ENCODE measurements at regions not wholly inside any gene's neighbourhood (a gene's known extent, or its start where the extent isn't known, plus 50 kb on each side); places are given as distances from the start of the nearest gene placed in this dataset.
A peak's percentile ranks its signal among the peaks of the same experiment; 100 is the strongest.

- no peak for TF ChIP-seq CTCF (IDR thresholded peaks at IDR 0.05)
- Histone ChIP-seq H3K4me3 (no peak overlapping the region), H3K27me3 (peaks cover 0 to 4% (median 0%) of the 10 kb centered on the region in 4 donors), H3K9me3 (no peaks in the 10 kb centered on the region), H3K36me3 (no peaks in the 10 kb centered on the region), H3K4me1 (no peaks in the 10 kb centered on the region), H3K27ac (no peak overlapping the region)
- WGBS, 2 donors = 53 to 58% methylated on average over 2 of the region's 2 CpGs
- FAIRE-seq (no peak), ATAC-seq (no peak), DNase-seq (no peak)
- intact Hi-C loops (cut with DNase I) = loop anchor here in 2 of 3 donors (10.0 kb wide), 2 partner anchors 456 to 646 kb away; no protein-coding TSS in a partner anchor
Measured at GRCh38 chr11:128179039-128179438, 408.3 kb downstream of the ETS1 start.

GRCh38 chr11:128174465-128175291 is 412.7 kb downstream of the ETS1 start:
- FAIRE-seq = no peak
- ATAC-seq = no peak

GRCh38 chr11:128172046-128172878 is 415.1 kb downstream of the ETS1 start:
- H3K36me3 ChIP-seq = no peaks in the 10 kb centered on the region
- peaks cover 0 to 4% (median 0%) of the 10 kb centered on the region in 4 donors for H3K27me3 ChIP-seq
- ATAC-seq (peak; percentile 82 to 97 (median 94)), FAIRE-seq (peak; percentile 90), DNase-seq (peak; percentile 41 to 80 (median 60))
- H3K4me3 ChIP-seq = no peak overlapping the region
- peaks cover 0 to 4% (median 0%) of the 10 kb centered on the region in 3 donors for H3K4me1 ChIP-seq
- no peaks in the 10 kb centered on the region for H3K9me3 ChIP-seq
- TF ChIP-seq CTCF (IDR thresholded peaks at IDR 0.05) = peak; percentile 29 to 65 (median 58)
- 39 to 42% methylated on average over 4 of the region's 4 CpGs for WGBS, 2 donors
- H3K27ac ChIP-seq = no peak overlapping the region
- intact Hi-C loops (cut with DNase I) = loop anchor here (5.0 to 10.0 kb wide), 3 partner anchors 463 to 655 kb away; no protein-coding TSS in a partner anchor

More at GRCh38 chr11:128174465-128175291, 412.7 kb downstream of the ETS1 start:
- Histone ChIP-seq H3K9me3 (no peaks in the 10 kb centered on the region), H3K36me3 (no peaks in the 10 kb centered on the region), H3K27ac (no peak overlapping the region), H3K4me1 (peaks cover 0 to 4% (median 0%) of the 10 kb centered on the region in 3 donors), H3K27me3 (peaks cover 0 to 4% (median 0%) of the 10 kb centered on the region in 4 donors), H3K4me3 (no peak overlapping the region)
- no peak for TF ChIP-seq CTCF (IDR thresholded peaks at IDR 0.05)
- intact Hi-C loops (cut with DNase I) = loop anchor here (5.0 to 10.0 kb wide), 3 partner anchors 460 to 653 kb away; no protein-coding TSS in a partner anchor
- WGBS, 2 donors = 69 to 73% methylated on average over 7 of the region's 7 CpGs
- DNase-seq = no peak

- ATAC-seq (peak in 3 of 4 donors; percentile 48 to 80 (median 58)), DNase-seq (no peak), FAIRE-seq (no peak)
- Histone ChIP-seq H3K36me3 (no peaks in the 10 kb centered on the region), H3K4me1 (peaks cover 0 to 4% (median 0%) of the 10 kb centered on the region in 3 donors), H3K9me3 (no peaks in the 10 kb centered on the region), H3K4me3 (no peak overlapping the region), H3K27me3 (peaks cover 0 to 4% (median 0%) of the 10 kb centered on the region in 4 donors), H3K27ac (no peak overlapping the region)
- intact Hi-C loops (cut with DNase I) = loop anchor here (5.0 to 10.0 kb wide), 3 partner anchors 463 to 656 kb away; no protein-coding TSS in a partner anchor
- WGBS, 2 donors = 66% methylated on average over 4 of the region's 4 CpGs
- no peak for TF ChIP-seq CTCF (IDR thresholded peaks at IDR 0.05)
Measured at GRCh38 chr11:128171506-128171905, 415.9 kb downstream of the ETS1 start.

Measured in pancreas (tissue), 10 donors.